ENCODE measurements at regions not wholly inside any gene's neighbourhood (a gene's known extent, or its start where the extent isn't known, plus 50 kb on each side); places are given as distances from the start of the nearest gene placed in this dataset.
A peak's percentile ranks its signal among the peaks of the same experiment; 100 is the strongest.
"Not testable (repeated sequence)": the region's sequence is repeated elsewhere in the genome, so short reads cannot be mapped to it uniquely, and the experiment has no call there.

- in situ Hi-C loops (cut with HindIII; ENCODE audit: low pct_unique_long_range_greater_than_20kb, low sequenced_read_pairs), result no loop called here
- DNase-seq (ENCODE audit: low read depth, low spot score), result no peak
These were observed 64.8 kb upstream of the LMCD1 start for GRCh38 chr3:8436661-8437287.

- in situ Hi-C loops (cut with HindIII; ENCODE audit: low pct_unique_long_range_greater_than_20kb, low sequenced_read_pairs), result no loop called here
- DNase-seq (ENCODE audit: low read depth, low spot score), result no peak
These were observed 63.0 kb upstream of the LMCD1 start for GRCh38 chr3:8438507-8439079.

- in situ Hi-C loops (cut with HindIII; ENCODE audit: low pct_unique_long_range_greater_than_20kb, low sequenced_read_pairs), result not testable (repeated sequence)
These were observed 61.5 kb upstream of the LMCD1 start for GRCh38 chr3:8440142-8440541.

GRCh38 chr3:8441969-8442559 is 59.6 kb upstream of the LMCD1 start:
- DNase-seq (ENCODE audit: low read depth, low spot score), result peak; percentile 82
- in situ Hi-C loops (cut with HindIII; ENCODE audit: low pct_unique_long_range_greater_than_20kb, low sequenced_read_pairs), result no loop called here

More at GRCh38 chr3:8440142-8440541, 61.5 kb upstream of the LMCD1 start:
- not testable (repeated sequence) for DNase-seq (ENCODE audit: low read depth, low spot score)

GRCh38 chr3:8442993-8443650 is 58.5 kb upstream of the LMCD1 start:
- DNase-seq (ENCODE audit: low read depth, low spot score), result peak; percentile 21
- in situ Hi-C loops (cut with HindIII; ENCODE audit: low pct_unique_long_range_greater_than_20kb, low sequenced_read_pairs), result no loop called here

- peak; percentile 98 for DNase-seq (ENCODE audit: low read depth, low spot score)
- in situ Hi-C loops (cut with HindIII; ENCODE audit: low pct_unique_long_range_greater_than_20kb, low sequenced_read_pairs), result no loop called here
These were observed 57.5 kb upstream of the LMCD1 start for GRCh38 chr3:8443829-8444791.

GRCh38 chr3:8444883-8445282 is 56.7 kb upstream of the LMCD1 start:
- in situ Hi-C loops (cut with HindIII; ENCODE audit: low pct_unique_long_range_greater_than_20kb, low sequenced_read_pairs), result no loop called here
- DNase-seq (ENCODE audit: low read depth, low spot score), result no peak

GRCh38 chr3:8445861-8446260 is 55.8 kb upstream of the LMCD1 start:
- DNase-seq (ENCODE audit: low read depth, low spot score), result no peak
- in situ Hi-C loops (cut with HindIII; ENCODE audit: low pct_unique_long_range_greater_than_20kb, low sequenced_read_pairs), result no loop called here

GRCh38 chr3:8446845-8447244 is 54.8 kb upstream of the LMCD1 start:
- DNase-seq (ENCODE audit: low read depth, low spot score), result no peak
- in situ Hi-C loops (cut with HindIII; ENCODE audit: low pct_unique_long_range_greater_than_20kb, low sequenced_read_pairs), result no loop called here

- in situ Hi-C loops (cut with HindIII; ENCODE audit: low pct_unique_long_range_greater_than_20kb, low sequenced_read_pairs), result no loop called here
These were observed 51.0 kb upstream of the LMCD1 start for GRCh38 chr3:8450618-8451017.

GRCh38 chr3:8451696-8452095 is 49.9 kb upstream of the LMCD1 start:
- in situ Hi-C loops (cut with HindIII; ENCODE audit: low pct_unique_long_range_greater_than_20kb, low sequenced_read_pairs), result no loop called here
- DNase-seq (ENCODE audit: low read depth, low spot score), result no peak

More at GRCh38 chr3:8450618-8451017, 51.0 kb upstream of the LMCD1 start:
- DNase-seq (ENCODE audit: low read depth, low spot score), result peak; percentile 44

Small RNAs in the stretch of these regions (small RNA-seq; reads per million reads assigned to genes)
- gene RNU4ATAC17P, result 0 reads per million in 2 experiments
